Mucosa of gallbladder (tissue), 1 donor: ENCODE measurements at regions not wholly inside any gene's neighbourhood (a gene's known extent, or its start where the extent isn't known, plus 50 kb on each side); places are given as distances from the start of the nearest gene placed in this dataset.
"Not testable (repeated sequence)": the region's sequence is repeated elsewhere in the genome, so short reads cannot be mapped to it uniquely, and the experiment has no call there.

Experiments
- DNase-seq: peaks from one replicate; pipeline ENCODE4 v3.0.0-alpha.2; 2020; ENCODE audit warnings: low spot score
- donor health status: DM: no; HTN: no; CAD: no.

DNA sequence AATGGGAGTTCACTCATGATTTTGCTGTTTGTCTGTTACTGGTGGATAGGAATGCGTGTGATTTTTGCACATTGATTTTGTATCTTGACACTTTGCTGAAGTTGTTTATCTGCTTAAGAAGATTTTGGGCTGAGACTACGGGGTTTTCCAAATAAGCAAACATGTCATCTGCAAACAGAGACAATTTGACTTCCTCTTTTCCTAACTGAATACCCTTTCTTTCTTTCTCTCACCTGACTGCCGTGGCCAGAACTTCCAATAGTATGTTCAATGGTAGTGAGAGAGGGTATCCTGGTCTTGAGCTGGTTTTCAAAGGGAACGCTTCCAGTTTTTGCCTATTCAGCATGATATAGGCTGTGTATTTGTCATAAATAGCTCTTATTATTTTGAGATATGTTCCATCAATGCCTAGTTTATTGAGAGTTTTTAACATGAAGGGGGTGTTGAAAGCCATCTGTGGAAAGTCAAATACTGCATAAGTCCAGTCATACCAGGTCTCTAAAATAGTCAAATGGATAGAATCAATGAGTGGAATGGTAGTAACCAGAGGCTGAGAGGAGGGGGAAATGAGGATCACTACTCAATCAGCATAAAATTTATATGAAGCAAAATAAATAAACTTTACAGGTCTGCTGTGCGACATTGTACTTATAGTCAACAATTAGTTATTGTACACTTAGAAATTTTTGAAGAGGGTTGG, 610.4 kb upstream of the ADGRB3 start:
- no peak for DNase-seq

DNA sequence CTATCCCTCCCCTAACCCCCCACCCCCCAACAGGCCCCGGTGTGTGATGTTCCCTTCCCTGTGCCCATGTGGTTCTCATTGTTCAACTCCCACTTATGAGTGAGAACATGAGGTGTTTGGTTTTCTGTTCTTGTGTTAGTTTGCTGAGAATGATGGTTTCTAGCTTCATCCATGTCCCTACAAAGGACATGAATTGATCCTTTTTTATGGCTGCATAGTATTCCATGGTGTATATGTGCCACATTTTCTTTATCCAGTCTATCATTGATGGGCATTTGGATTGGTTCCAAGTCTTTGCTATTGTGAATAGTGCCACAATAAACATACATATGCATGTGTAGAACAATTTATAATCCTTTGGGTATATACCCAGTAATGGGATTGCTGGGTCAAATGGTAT, 612.1 kb upstream of the ADGRB3 start:
- DNase-seq: not testable (repeated sequence)

DNA sequence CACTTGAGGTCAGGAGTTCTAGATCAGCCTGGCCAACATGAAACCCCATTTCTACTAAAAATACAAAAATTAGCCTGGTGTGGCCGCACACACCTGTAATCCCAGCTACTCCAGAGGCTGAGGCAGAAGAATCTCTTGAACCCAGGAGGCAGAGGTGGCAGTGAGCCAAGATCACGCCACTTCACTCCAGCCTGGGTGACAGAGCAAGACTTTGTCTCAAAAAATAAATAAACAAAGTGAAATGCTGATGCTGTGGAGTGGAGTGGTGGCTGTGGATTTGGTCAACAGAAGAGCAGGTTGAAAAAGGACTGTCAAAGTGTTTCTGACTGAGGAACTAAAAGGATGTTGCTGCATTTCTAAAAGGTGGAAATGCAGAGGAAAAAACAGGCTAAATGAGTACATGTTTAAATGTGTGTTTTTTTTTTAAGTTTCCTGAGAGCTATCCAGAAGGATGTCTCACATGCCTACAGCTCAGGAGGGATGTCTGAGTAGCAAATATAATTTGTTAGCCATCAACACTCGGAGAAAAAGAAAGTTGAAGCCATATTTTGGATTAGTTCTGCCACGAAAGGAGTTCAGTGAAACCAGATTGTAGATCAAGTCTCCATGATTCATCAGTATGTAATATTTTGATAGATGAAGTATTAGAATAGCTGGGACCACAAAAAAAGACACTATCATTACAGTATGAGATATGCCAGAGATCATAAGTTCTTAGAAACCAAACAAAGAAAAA, 621.1 kb upstream of the ADGRB3 start:
- DNase-seq: no peak

DNA sequence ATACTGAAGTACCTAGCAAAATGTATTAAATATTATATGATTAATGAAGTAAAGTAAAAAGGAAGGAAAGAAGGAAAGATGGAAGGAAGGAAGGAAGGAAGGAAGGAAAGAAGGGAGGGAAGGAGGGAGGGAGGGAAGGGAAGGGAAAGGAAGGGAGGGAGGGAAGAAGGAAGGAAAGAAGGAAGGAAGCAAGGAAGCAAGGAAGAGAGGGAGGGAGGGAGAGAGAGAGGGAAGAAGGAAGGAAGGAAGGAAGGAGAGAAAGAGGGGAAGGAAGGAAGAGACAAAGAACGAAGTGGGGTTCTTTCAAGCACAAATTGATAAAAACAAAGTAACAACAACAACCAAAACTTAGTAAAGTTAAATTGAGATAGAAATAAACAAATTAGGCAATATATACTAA, 622.3 kb upstream of the ADGRB3 start:
- DNase-seq: no peak

DNA sequence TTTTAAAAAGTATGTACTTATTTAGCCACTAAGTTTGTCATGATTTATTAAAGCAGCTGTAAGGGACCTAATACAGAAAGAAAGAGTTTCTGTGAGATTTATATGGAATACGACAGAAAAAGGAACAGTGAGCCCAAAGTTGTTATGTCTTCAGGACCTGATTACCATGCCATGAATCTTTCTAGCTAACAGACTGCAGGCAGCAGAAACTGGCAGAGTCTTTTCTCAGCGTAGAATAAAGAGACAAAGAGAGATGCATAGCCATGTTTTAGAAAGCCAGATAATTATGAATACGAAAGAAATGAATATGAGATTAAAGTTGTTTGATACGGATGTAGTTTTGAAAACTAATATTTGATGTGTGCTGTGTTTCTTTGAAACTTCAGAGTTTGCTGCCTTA, 624.1 kb upstream of the ADGRB3 start:
- no peak for DNase-seq

DNA sequence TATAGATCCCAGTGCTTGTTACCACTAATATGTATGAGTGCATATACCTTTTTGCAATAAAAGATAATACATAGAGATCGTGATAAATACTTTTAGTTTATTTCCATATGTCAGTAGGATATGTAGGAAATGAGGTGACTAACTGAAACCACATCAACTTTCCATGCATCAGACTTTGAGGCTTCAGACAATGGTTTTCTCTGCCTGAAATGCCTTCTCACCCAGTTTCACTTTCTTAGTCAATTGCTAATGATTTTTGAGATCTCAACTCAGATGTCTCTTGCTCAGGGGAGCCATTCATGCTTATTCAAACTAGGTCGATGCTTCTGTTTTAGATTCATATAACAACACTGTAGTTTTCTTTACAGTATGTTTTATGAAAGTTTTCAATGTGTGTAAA, 626.6 kb upstream of the ADGRB3 start:
- no peak for DNase-seq

DNA sequence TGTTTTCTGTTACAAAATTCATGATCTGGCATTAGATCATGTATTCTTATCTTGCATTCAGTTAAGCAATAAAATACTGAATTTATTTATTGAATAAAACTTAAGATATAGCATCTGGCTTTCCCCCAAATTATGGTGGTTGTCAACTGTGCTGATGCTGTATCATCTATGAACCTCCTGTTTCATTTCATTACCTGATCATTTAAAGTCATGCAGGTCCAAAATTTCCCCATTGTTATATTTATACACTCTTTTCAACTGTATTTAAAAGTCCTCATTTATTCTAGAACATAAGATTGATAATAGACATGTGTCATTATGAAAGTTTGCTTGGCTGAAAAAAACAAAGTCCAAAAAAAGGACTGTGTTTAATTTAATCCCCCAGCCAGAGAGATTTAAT, 627.4 kb upstream of the ADGRB3 start:
- DNase-seq: no peak

DNA sequence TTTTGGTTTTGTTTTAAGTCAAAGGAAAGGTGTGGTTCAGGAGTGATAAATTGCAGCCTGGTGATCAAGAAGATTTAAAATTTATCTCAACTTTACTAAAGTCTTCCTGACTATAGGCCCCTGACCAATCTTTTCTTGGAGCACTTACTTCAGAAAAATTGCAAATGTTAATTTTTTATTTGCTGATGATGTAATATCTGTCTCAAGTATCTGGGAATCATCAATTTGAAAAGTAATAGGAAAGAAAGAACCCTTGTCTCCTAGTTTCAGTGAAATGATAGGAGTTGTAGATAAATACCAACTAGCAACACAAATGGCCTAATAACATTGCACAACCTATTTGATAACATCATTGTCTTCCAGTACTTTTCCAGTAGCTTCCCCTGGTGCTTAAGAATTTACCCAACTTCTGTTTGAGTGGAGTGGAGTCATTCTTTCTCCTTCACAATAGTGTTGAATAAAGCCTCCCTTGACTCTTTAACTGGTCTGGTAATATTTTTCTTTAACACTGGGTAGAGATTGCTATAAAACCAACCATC, 648.3 kb upstream of the ADGRB3 start:
- DNase-seq: no peak

DNA sequence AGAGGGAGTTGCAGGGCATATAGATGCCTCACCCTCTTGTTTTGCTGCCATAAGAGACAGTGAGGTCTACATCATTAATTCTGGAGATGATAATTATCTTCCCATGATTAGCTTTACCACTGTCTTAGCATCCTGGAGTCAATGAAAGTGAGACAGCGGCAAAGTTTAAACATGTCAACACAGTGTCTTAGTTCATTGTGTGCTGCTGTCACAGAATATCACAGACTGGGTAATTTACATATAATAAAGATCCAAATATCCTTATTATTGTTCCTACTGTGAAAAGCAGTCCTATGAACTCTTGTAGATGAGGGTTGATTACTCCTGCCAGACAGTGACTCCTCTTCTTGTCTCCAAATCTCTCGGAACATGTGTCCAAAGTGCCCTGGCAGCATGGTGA, 658.6 kb upstream of the ADGRB3 start:
- no peak for DNase-seq

DNA sequence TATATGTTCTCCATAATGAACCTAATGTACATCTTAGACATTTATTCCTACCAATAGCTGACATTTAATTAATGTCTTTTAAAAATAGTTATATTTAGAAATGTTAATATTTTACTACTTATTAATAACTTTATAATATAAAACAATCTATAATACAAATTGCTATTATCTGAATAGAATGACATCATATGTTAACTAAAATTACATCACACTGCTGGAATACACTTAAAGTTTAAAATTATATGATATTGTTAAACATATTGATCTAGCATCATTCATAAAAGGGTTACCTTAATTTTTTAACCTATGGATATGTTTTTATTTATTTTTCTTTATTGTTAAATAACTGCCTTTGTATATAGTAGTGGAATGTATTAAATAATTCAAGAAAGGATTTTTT, 660.2 kb upstream of the ADGRB3 start:
- no peak for DNase-seq

DNA sequence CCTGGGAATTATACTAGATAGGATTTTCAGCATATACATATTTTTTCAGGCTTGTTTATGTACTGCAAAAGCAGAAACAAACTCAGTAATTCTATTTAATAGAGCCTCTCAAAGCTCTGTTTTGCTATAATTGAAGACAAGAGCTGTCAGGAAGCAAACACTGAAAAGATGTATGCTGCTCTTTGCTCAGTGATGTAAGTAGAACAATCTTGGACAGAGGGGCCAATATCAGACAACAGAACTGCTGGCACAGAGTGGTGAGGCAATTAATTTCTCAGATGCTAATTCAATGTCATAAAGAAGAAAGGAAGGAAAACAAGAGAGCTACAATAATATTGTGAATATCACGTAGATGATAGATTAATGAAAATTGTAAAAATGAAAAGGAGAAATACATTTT, 663.3 kb upstream of the ADGRB3 start:
- no peak for DNase-seq

DNA sequence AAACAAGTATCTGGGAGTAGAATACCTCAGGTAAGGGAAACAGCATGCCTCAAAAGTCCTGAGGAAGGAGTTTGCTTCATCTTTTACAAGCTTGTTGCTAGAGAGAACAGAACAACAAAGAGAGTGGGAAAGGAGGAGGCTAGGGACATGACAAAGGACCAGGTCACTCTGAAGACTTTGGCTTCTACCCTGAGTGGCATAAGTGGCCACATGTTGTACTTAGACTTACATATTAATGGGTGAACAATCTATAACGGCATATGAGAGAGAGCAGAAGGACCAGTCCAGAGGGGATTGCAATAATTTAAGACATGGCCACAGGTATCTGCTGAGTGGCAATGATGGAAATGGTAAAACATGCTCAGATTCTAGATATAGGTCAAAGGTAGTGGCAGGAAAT, 668.3 kb upstream of the ADGRB3 start:
- no peak for DNase-seq

DNA sequence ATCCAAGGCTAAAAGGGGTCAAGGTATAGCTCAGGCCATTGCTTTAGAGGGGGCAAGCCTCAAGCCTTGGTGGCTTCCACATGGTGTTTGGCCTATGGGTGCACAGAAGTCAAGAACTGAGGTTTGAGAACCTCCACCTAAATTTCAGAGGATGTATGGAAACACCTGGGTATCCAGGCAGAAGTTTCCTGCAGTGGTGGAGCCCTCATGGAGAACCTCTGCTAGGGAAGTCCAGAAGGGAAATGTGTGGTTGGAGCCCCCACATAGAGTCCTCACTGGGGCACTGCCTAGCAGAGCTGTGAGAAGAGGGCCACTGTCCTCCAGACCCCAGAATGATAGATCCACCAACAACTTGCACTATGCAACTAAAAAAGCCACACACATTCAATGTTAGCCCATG, 678.7 kb upstream of the ADGRB3 start:
- no peak for DNase-seq

DNA sequence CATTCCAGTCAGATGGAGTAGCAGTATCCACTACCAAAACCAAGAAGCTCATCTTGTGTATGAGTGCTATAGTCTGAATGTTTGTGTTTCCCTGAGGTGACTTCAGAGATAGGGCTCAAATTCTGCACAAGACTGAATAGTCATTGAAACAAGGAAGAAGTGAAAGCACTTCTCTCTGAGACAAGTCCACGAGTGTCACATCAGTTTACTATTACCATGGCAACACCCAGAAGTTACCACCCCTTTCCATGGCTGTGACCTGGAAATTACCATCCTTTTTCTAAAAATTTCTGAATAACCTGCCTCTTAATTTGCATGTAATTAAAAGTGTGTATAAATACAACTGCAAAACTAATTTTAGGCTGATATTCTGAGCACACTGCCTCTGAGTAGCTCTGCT, 682.1 kb upstream of the ADGRB3 start:
- no peak for DNase-seq

DNA sequence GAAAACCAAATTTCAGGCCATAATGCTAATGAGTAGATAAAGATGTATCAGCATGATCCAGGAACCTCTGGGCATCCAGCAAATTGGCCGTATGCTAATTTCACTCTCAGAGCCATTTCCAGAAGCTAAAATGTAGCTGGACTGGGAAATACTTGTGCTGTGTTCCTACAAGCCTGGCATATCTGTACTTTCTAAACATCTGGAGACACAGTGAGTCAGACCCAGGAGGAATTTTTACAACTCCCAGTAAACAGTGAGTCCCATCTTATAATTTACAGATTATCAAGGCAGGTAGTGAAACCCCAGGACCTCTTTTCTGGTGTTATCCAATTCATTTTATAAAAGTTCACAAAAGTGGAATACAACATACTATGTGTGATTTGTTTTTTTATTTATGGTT, 683.0 kb upstream of the ADGRB3 start:
- DNase-seq: no peak

DNA sequence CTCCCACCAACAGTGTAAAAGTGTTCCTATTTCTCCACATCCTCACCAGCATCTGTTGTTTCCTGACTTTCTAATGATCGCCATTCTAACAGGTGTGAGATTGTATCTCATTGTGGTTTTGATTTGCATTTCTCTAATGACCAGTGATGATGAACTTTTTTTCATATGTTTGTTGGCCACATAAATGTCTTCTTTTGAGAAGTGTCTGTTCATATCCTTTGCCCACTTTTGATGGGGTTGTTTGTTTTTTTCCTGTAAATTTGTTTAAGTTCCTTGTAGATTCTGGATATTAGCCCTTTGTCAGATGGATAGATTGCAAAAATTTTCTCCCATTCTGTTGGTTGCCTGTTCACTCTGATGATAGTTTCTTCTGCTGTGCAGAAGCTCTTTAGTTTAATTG, 687.3 kb upstream of the ADGRB3 start:
- DNase-seq: not testable (repeated sequence)

DNA sequence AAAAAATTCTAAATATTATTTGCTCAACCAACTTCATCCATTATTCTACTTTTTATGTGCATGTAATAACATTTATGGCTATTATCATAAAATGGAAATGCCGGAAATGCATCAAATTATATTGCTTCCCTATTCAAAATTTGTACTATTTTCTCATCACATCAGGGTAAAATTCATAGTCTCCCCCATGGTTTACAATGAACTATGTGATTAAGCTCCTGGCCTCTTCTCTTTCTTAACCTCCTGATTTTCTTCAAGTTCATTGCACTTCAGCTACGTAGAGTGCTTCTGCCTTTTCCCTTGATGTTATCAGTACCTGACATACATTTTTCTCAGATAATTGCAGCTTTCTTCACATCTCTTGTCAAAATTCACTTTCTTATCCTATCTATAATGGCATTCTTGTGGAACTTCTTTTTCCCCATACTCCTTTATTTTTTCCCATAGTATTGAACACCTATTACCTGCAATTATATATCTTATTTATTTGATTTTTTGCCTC, 699.1 kb upstream of the ADGRB3 start:
- no peak for DNase-seq

DNA sequence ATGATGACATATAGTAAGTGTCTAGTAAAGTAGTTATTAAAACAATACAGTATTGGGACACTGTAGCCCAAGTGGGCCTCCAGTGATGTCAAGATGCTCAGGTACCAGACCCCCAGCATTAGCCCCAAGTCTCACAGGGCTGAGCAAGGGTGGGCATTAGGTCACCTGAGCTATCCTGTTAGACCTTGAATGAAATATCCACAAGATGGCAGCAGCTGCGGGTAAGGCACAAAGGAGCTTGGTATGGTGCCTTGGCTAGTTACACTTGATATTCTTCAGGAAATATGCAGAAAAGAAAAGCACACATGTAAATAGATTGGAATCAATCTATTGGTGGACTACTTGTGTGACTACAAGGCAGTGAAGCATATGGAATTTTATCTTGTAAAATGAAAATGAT, 701.8 kb upstream of the ADGRB3 start:
- no peak for DNase-seq

DNA sequence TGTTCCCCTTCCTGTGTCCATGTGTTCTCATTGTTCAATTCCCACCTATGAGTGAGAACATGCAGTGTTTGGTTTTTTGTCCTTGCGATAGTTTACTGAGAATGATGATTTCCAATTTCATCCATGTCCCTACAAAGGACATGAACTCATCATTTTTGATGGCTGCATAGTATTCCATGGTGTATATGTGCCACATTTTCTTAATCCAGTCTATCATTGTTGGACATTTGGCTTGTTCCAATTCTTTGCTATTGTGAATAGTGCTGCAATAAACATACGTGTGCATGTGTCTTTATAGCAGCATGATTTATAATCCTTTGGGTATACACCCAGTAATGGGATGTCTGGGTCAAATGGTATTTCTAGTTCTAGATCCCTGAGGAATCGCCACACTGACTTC, 712.5 kb upstream of the ADGRB3 start:
- DNase-seq: not testable (repeated sequence)

DNA sequence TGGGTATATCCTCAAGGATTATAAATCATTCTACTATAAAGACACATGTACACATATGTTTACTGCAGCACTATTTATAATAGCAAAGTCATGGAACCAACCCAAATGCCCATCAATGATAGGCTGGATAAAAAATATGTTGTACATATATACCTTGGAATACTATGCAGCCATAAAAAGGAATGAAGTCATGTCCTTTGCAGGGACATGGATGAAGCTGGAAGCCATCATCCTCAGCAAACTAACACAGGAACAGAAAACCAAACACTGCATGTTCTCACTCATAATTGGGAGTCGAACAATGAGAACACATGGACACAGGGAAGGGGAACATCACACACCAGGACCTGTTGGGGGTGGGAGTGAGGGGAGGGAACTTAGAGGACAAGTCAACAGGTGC, 715.0 kb upstream of the ADGRB3 start:
- not testable (repeated sequence) for DNase-seq

DNA sequence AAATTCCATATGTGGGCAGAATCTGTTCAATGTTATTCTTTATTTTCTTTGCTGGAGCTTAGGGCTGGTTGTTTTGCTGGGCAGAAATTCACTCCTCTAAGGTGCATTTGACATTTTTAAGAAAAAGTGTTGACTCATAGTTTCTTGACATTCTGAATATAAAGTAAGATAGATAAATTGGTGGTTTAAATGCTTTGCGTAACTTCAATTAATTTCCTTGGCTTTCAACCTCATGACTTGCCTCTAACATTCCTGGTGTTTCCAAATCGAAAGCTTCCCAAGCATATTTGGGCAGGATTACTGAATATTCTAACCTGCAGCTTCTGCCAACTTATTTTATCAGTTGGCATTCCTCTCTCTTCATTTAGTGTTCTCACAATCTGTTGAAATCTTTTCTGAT, 718.7 kb upstream of the ADGRB3 start:
- no peak for DNase-seq

DNA sequence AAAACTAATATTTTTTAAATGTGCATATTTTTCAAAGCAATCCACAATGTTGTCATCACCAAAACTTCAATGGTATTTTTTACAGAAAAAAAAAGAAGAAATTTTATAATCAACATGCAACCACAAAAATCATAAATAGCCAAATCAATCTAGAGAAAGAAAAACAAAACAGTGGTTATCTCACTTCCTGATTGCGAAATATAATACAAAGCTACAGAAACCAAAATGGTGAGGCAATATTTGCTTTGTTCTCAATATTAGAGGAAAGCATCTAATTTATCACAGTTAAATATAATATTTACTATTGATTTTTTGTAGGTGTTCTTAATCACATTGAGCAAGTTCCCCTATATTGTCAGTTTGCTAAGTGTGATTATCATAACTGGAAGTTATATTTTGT, 720.7 kb upstream of the ADGRB3 start:
- no peak for DNase-seq

DNA sequence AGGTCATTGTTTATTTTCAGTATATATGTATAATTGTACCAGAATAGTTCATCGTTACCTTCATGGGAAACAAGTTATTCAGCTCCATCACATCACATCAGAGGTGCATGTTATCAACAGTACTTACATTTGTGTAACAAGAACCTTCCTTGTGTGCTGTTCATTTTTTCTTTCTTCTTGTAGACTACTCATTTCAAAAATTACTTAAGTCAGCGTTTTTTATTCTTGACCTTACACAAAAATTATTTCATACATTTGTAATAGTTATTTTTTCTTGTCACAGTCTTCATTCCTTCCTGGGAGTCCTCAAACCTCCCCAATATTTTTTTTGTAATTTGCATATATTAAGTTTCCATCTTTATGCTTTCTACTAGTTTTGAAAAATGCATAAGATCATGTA, 725.7 kb upstream of the ADGRB3 start:
- DNase-seq: no peak
